ENCODE measurements at regions not wholly inside any gene's neighbourhood (a gene's known extent, or its start where the extent isn't known, plus 50 kb on each side); places are given as distances from the start of the nearest gene placed in this dataset.

DNA sequence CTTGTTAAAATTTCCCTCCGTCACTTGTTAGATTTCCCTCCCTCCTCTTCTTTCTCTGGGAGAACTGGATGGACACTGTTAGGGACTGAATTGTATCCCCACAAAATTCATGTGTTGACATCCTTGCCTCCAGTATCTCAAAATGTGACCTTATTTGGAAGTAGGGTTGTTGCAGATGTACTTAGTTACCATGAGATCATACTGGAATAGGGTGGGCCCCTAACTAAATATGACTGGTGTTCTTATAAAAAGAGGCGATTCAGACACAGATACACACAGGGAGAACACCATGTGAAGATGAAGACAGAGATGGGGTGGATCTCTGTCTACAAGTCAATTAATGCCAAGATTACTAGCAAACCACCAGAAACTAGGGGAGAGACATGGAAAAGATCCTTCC, 139.5 kb downstream of the ALDH8A1 start:
- no peak overlapping the region for H3K4me3 ChIP-seq
- no peak overlapping the region for H3K9ac ChIP-seq (ENCODE audit: insufficient read depth in 1 of 2, low read depth in 2 of 2, low read length in 2 of 2)
- H3K79me2 ChIP-seq (ENCODE audit: control insufficient read depth, insufficient read depth, low read length): no peaks in the 10 kb centered on the region
- intact Hi-C loops (cut with micrococcal nuclease) (no loop called here), in situ Hi-C loops (cut with MboI) (no loop called here)
- H2AFZ ChIP-seq (ENCODE audit: low read depth, low read length): no peak overlapping the region
- FAIRE-seq: no peak
- no peaks in the 10 kb centered on the region for H3K36me3 ChIP-seq (ENCODE audit: control insufficient read depth, insufficient read depth, low read length)
- no TSS peak for BruUV-seq (replicated peaks)
- TF ChIP-seq ZNF212 (CRISPR knock-in tag; IDR thresholded peaks at IDR 0.05) (no peak), SUPT5H (IDR thresholded peaks at IDR 0.05) (no peak), PHTF2 (CRISPR knock-in tag; IDR thresholded peaks at IDR 0.05) (no peak), CEBPG (CRISPR knock-in tag; IDR thresholded peaks at IDR 0.05) (no peak), CEBPG (tag; conservative IDR thresholded peaks at IDR 0.05 in 1 of 2, IDR thresholded peaks at IDR 0.05 in 1 of 2) (no peak), MTA1 (IDR thresholded peaks at IDR 0.05; ENCODE audit: borderline replicate concordance) (no peak), ID3 (CRISPR knock-in tag; IDR thresholded peaks at IDR 0.05) (no peak), ID3 (tag; IDR thresholded peaks at IDR 0.05) (no peak)
- H3K9me3 ChIP-seq (replicated peaks; ENCODE audit: control insufficient read depth, insufficient read depth, low read depth, low read length): no peaks in the 10 kb centered on the region
- no peak for ATAC-seq
- ChIA-PET POLR2A (interaction anchor here (1.1 to 1.6 kb wide), 2 partner anchors 10 to 12 kb away, joined by 3 to 4 read pairs; no protein-coding TSS in a partner anchor), CTCF (ENCODE audit: low intra/inter-chr PET ratio) (no interaction called here)
- H3K27ac ChIP-seq (ENCODE audit: extremely low read depth, low read depth, low read length): no peak overlapping the region
- H3K4me2 ChIP-seq (ENCODE audit: insufficient read depth, low read length): no peak overlapping the region
- no peak for DNase-seq (ENCODE audit: extremely low read depth in 1 of 4, low spot score in 3 of 4)
- no peaks in the 10 kb centered on the region for H3K9me1 ChIP-seq (ENCODE audit: control insufficient read depth, insufficient read depth, low read length)
- 0% methylated on average over 2 of the region's 2 CpGs for WGBS (ENCODE audit: insufficient coverage, low coverage, missing lambda C conversion rate)
- H4K20me1 ChIP-seq (replicated peaks; ENCODE audit: control insufficient read depth, insufficient read depth, low read length): no peaks in the 10 kb centered on the region
- no peaks in the 10 kb centered on the region for H3K4me1 ChIP-seq (replicated peaks in 1 of 2; ENCODE audit: control insufficient read depth in 2 of 2, insufficient read depth in 2 of 2, low read length in 2 of 2)
- H3K27me3 ChIP-seq (ENCODE audit: control insufficient read depth in 2 of 2, insufficient read depth in 2 of 2, low read length in 2 of 2): peaks cover 2 to 5% of the 10 kb centered on the region in 2 experiments; a peak in 4 of 5 replicates
